ENCODE measurements at regions not wholly inside any gene's neighbourhood (a gene's known extent, or its start where the extent isn't known, plus 50 kb on each side); places are given as distances from the start of the nearest gene placed in this dataset.

GRCh38 chr12:94750864-94751263 is 100.5 kb upstream of the TMCC3 start:
- DNase-seq (ENCODE audit: low read depth): no peak

GRCh38 chr12:94749890-94750289 is 99.5 kb upstream of the TMCC3 start:
- no peak for DNase-seq (ENCODE audit: low read depth)

- no peak for DNase-seq (ENCODE audit: low read depth)
Measured at GRCh38 chr12:94749455-94749854, 99.1 kb upstream of the TMCC3 start.

- DNase-seq (ENCODE audit: low read depth): no peak
Measured at GRCh38 chr12:94748726-94749421, 98.5 kb upstream of the TMCC3 start.

- no peak for DNase-seq (ENCODE audit: low read depth)
Measured at GRCh38 chr12:94745562-94745961, 95.2 kb upstream of the TMCC3 start.

- no peak for DNase-seq (ENCODE audit: low read depth)
Measured at GRCh38 chr12:94743174-94743573, 92.8 kb upstream of the TMCC3 start.

GRCh38 chr12:94740601-94741362 is 90.4 kb upstream of the TMCC3 start:
- DNase-seq (ENCODE audit: low read depth): no peak

GRCh38 chr12:94736820-94737219 is 86.5 kb upstream of the TMCC3 start:
- no peak for DNase-seq (ENCODE audit: low read depth)

- DNase-seq (ENCODE audit: low read depth): no peak
Measured at GRCh38 chr12:94736004-94736403, 85.6 kb upstream of the TMCC3 start.

GRCh38 chr12:94733727-94734126 is 83.4 kb upstream of the TMCC3 start:
- DNase-seq (ENCODE audit: low read depth): no peak

GRCh38 chr12:94732367-94732990 is 82.1 kb upstream of the TMCC3 start:
- DNase-seq (ENCODE audit: low read depth): no peak

- DNase-seq (ENCODE audit: low read depth): no peak
Measured at GRCh38 chr12:94731733-94732360, 81.5 kb upstream of the TMCC3 start.

GRCh38 chr12:94730847-94731246 is 80.5 kb upstream of the TMCC3 start:
- no peak for DNase-seq (ENCODE audit: low read depth)

- DNase-seq (ENCODE audit: low read depth): no peak
Measured at GRCh38 chr12:94726236-94726835, 76.0 kb upstream of the TMCC3 start.

GRCh38 chr12:94725375-94726168 is 75.2 kb upstream of the TMCC3 start:
- DNase-seq (ENCODE audit: low read depth): peak; percentile 49

- DNase-seq (ENCODE audit: low read depth): no peak
Measured at GRCh38 chr12:94722664-94723063, 72.3 kb upstream of the TMCC3 start.

GRCh38 chr12:94721173-94721572 is 70.8 kb upstream of the TMCC3 start:
- DNase-seq (ENCODE audit: low read depth): no peak

- DNase-seq (ENCODE audit: low read depth): no peak
Measured at GRCh38 chr12:94718114-94718513, 67.8 kb upstream of the TMCC3 start.

GRCh38 chr12:94717656-94718055 is 67.3 kb upstream of the TMCC3 start:
- no peak for DNase-seq (ENCODE audit: low read depth)

- no peak for DNase-seq (ENCODE audit: low read depth)
Measured at GRCh38 chr12:94717108-94717507, 66.8 kb upstream of the TMCC3 start.

GRCh38 chr12:94716339-94716738 is 66.0 kb upstream of the TMCC3 start:
- DNase-seq (ENCODE audit: low read depth): no peak
